ENCODE measurements at regions not wholly inside any gene's neighbourhood (a gene's known extent, or its start where the extent isn't known, plus 50 kb on each side); places are given as distances from the start of the nearest gene placed in this dataset.
"Not testable (repeated sequence)": the region's sequence is repeated elsewhere in the genome, so short reads cannot be mapped to it uniquely, and the experiment has no call there.

DNA sequence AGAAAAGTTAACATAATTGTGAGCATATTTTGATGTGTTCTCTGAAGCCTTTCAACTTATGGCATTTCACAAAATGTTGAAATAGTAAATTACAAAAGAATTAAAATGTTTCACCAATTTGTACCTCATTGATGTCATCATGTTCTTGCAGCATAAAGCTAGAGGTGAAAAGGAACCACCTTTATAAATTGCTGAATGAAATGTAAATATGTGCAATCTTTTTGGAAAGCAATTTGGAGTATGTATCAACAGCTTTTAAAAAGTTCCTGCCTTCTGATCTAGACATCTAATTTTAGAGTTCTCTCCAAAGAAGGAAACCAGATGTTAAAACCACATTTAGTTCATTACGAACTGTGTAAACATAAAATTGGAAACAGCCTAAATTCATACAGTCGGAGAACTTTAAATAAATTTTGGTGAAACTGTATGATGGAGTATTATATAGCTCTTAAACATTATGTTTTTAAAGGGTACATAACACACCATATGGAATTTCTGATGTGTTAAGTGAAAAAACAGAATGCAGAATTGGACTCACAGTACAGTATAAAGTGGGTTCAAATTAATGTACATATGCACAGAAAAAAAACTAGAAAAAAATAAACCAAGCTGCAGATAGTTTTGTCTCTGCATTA, 311.2 kb upstream of the NAALADL2 start:
- no peak for DNase-seq (ENCODE audit: low read depth)
- no peak overlapping the region for H3K4me3 ChIP-seq (ENCODE audit: low read depth, low read length)
- TF ChIP-seq, protein P1, sequence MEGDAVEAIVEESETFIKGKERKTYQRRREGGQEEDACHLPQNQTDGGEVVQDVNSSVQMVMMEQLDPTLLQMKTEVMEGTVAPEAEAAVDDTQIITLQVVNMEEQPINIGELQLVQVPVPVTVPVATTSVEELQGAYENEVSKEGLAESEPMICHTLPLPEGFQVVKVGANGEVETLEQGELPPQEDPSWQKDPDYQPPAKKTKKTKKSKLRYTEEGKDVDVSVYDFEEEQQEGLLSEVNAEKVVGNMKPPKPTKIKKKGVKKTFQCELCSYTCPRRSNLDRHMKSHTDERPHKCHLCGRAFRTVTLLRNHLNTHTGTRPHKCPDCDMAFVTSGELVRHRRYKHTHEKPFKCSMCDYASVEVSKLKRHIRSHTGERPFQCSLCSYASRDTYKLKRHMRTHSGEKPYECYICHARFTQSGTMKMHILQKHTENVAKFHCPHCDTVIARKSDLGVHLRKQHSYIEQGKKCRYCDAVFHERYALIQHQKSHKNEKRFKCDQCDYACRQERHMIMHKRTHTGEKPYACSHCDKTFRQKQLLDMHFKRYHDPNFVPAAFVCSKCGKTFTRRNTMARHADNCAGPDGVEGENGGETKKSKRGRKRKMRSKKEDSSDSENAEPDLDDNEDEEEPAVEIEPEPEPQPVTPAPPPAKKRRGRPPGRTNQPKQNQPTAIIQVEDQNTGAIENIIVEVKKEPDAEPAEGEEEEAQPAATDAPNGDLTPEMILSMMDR (conservative IDR thresholded peaks at IDR 0.05; ENCODE audit: low read depth, low read length): no peak

- DNase-seq (ENCODE audit: low read depth): no peak
- TF ChIP-seq, protein P1 (conservative IDR thresholded peaks at IDR 0.05; ENCODE audit: low read depth, low read length): no peak
Observed at GRCh38 chr3:174548841-174549623, 310.1 kb upstream of the NAALADL2 start.

DNA sequence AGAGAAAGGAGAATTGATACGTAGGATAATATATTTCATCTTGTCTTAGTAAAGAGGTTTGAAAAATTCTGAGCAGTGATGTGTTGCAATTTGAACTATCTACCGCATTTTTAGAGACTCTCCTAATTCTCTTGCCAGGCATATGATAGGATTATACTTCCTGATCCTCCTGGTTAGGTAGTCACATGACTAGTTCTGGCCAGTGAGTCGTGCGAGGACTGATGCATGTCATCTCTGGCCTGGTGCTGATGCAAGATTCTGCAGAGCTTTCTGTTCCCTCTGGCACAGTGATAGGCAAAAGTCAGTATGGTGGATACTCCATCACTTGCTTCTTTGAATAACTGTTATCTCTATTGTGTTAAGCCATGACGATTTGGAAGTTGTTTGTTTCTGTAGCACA, 277.6 kb upstream of the NAALADL2 start:
- TF ChIP-seq, protein P1 (conservative IDR thresholded peaks at IDR 0.05; ENCODE audit: low read depth, low read length): no peak
- DNase-seq (ENCODE audit: low read depth): no peak
- no peak overlapping the region for H3K4me3 ChIP-seq (ENCODE audit: low read depth, low read length)

More at GRCh38 chr3:174548841-174549623, 310.1 kb upstream of the NAALADL2 start:
- no peak overlapping the region for H3K4me3 ChIP-seq (ENCODE audit: low read depth, low read length)

GRCh38 chr3:174583396-174583795, 275.7 kb upstream of the NAALADL2 start:
- DNase-seq (ENCODE audit: low read depth): no peak
- no peak overlapping the region for H3K4me3 ChIP-seq (ENCODE audit: low read depth, low read length)
- TF ChIP-seq, protein P1 (conservative IDR thresholded peaks at IDR 0.05; ENCODE audit: low read depth, low read length): no peak

GRCh38 chr3:174587137-174587536, 272.0 kb upstream of the NAALADL2 start:
- H3K4me3 ChIP-seq (ENCODE audit: low read depth, low read length); DNase-seq (ENCODE audit: low read depth): not testable (repeated sequence)

DNA sequence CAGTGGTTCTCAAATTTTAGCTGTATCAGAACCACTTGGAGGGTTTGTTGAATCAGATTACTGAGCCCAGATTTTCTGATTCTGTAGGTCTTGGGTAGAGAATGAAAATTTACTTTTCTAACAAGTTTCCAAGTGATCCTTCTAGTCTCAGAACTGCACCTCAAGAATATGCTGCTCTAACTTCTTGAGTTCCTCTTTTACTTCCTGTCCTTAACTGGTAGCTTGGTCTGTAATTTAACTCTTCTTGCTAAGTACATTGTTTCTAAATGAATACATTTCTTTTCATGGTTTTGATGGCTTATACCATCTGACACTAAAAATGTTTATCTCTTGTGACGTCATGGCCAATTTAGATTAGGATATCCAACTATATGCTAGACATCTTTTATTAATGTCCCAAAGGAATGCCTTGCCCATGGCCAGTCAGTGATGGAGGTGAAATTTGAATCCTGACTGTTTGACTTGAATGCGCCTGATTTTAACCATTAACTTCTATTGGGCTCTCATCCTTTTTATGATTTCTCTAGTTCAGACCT, 262.6 kb upstream of the NAALADL2 start:
- TF ChIP-seq, protein P1 (conservative IDR thresholded peaks at IDR 0.05; ENCODE audit: low read depth, low read length): no peak
- no peak for DNase-seq (ENCODE audit: low read depth)

GRCh38 chr3:174598885-174599439, 260.2 kb upstream of the NAALADL2 start:
- TF ChIP-seq, protein P1 (conservative IDR thresholded peaks at IDR 0.05; ENCODE audit: low read depth, low read length): no peak
- no peak overlapping the region for H3K4me3 ChIP-seq (ENCODE audit: low read depth, low read length)
- no peak for DNase-seq (ENCODE audit: low read depth)

More for the DNA sequence above, 262.6 kb upstream of the NAALADL2 start:
- no peak overlapping the region for H3K4me3 ChIP-seq (ENCODE audit: low read depth, low read length)
